Stimulated activated CD8-positive, alpha-beta memory T cell treated with anti-CD3 and anti-CD28 coated beads, Interleukin-7, amount 100 ng/mL, for 4 hours (primary cell): ENCODE measurements at regions not wholly inside any gene's neighbourhood (a gene's known extent, or its start where the extent isn't known, plus 50 kb on each side); places are given as distances from the start of the nearest gene placed in this dataset.

Experiments
- DNase-seq, 2 donors: peaks; one replicate each; pipeline ENCODE4 v3.0.0-alpha.2; 2020; ENCODE audit warnings: low read depth in 2 of 2

- DNase-seq, result no peak
These were observed 237.0 kb upstream of the SLC14A2 start for GRCh38 chr18:45378308-45378707.

GRCh38 chr18:45378933-45379332 lies 236.3 kb upstream of the SLC14A2 start:
- no peak for DNase-seq

GRCh38 chr18:45379903-45380302 lies 235.4 kb upstream of the SLC14A2 start:
- no peak for DNase-seq

GRCh38 chr18:45381282-45381681 lies 234.0 kb upstream of the SLC14A2 start:
- no peak for DNase-seq

GRCh38 chr18:45383228-45383627 lies 232.0 kb upstream of the SLC14A2 start:
- DNase-seq, result no peak

GRCh38 chr18:45384137-45384961 lies 230.9 kb upstream of the SLC14A2 start:
- DNase-seq, result no peak

- DNase-seq, result no peak
These were observed 230.3 kb upstream of the SLC14A2 start for GRCh38 chr18:45384962-45385315.

GRCh38 chr18:45386041-45386655 lies 229.1 kb upstream of the SLC14A2 start:
- no peak for DNase-seq

GRCh38 chr18:45387229-45387628 lies 228.0 kb upstream of the SLC14A2 start:
- DNase-seq, result no peak

GRCh38 chr18:45398448-45398847 lies 216.8 kb upstream of the SLC14A2 start:
- no peak for DNase-seq

- no peak for DNase-seq
These were observed 216.1 kb upstream of the SLC14A2 start for GRCh38 chr18:45399146-45399545.

GRCh38 chr18:45399643-45400042 lies 215.6 kb upstream of the SLC14A2 start:
- no peak for DNase-seq

- DNase-seq, result no peak
These were observed 212.7 kb upstream of the SLC14A2 start for GRCh38 chr18:45402485-45403056.

GRCh38 chr18:45403341-45404049 lies 211.8 kb upstream of the SLC14A2 start:
- DNase-seq, result no peak

GRCh38 chr18:45408218-45408617 lies 207.1 kb upstream of the SLC14A2 start:
- DNase-seq, result no peak

- DNase-seq, result no peak
These were observed 205.3 kb upstream of the SLC14A2 start for GRCh38 chr18:45409971-45410370.

GRCh38 chr18:45412577-45412976 lies 202.7 kb upstream of the SLC14A2 start:
- no peak for DNase-seq

- no peak for DNase-seq
These were observed 202.0 kb upstream of the SLC14A2 start for GRCh38 chr18:45413180-45413836.

GRCh38 chr18:45415614-45416013 lies 199.7 kb upstream of the SLC14A2 start:
- no peak for DNase-seq

- DNase-seq, result no peak
These were observed 199.1 kb upstream of the SLC14A2 start for GRCh38 chr18:45416168-45416567.

- DNase-seq, result no peak
These were observed 197.9 kb upstream of the SLC14A2 start for GRCh38 chr18:45417392-45417791.

GRCh38 chr18:45423659-45424058 lies 191.6 kb upstream of the SLC14A2 start:
- DNase-seq, result no peak
